PC-9 (cell line): ENCODE measurements at regions not wholly inside any gene's neighbourhood (a gene's known extent, or its start where the extent isn't known, plus 50 kb on each side); places are given as distances from the start of the nearest gene placed in this dataset.

Experiments
- CTCF ChIP-seq: fragments of 200-600 bp; sonication (generic); conservative IDR thresholded peaks from 2 replicates; pipeline ENCODE4 v1.6.1; 2017; ENCODE audit warnings: mixed run types, antibody characterized with exemption, mild to moderate bottlenecking, moderate library complexity
- EZH2 ChIP-seq: fragments of 200-600 bp; sonication (generic); IDR thresholded peaks from 2 replicates; pipeline ENCODE4 v1.8.0; 2017; ENCODE audit warnings: antibody characterized with exemption, low read depth

- TF ChIP-seq CTCF = no peak
- no peak for TF ChIP-seq EZH2
Measured at GRCh38 chr1:217244971-217245370, 385.9 kb downstream of the GPATCH2 start.
